RPMI7951 (cell line): ENCODE measurements at regions not wholly inside any gene's neighbourhood (a gene's known extent, or its start where the extent isn't known, plus 50 kb on each side); places are given as distances from the start of the nearest gene placed in this dataset.

Source experiments
- DNase-seq: peaks from one replicate; pipeline ENCODE4 v3.0.0-alpha.2; 2012; ENCODE audit warnings: low read depth

DNA sequence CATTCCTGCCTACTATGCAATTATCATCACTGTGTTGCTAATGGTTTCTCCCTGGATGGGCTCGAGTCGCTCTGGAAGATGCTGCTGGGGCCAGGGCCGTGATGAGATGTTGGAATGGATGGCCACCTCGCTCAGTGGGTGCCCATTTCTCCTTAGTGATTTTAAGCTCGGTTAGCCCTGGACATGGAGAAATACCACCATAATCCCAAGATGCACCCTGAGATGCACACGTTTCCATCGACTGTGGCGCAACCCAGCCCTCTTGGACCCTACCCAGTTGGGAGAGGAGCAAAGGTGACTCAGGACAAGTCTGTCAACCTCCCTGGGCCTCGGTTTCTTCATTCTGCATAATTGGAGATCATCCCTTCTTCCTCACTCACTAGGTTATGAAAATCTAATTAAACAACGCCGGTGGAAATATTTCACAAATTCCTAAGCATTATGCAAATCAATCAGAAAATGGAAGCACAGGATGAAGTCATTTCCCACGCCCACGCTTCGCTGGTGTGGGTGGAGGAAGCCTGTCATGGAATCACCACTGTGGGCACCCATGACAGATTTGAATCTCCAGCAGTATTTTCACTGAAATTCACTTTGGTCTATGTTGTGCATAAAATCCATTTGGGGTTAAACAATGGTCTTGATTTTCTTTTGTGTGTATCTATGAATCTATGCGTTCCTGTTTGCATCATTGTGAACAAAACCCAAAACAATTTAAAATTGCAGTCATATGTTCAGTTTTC, 195.2 kb downstream of the AXIN2 start:
- DNase-seq, result no peak

DNA sequence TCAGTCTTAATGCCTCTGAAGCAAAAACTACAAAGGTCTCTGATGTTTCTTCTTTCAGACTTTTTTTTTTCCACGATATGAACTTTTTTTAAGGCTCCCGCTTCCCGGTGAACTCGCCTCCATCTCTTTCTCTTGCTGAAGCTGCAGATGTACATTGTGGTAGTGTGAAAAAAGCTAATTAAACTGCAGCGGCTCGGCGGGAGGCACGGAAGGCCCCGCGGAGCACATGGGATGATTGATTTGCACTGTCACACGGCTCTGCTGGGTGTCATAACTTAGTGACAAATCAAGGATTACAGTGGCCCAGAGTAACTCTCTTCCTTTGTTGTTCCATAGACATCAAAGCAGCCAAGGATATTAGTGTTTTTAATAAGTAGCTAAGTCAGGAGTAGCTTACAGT, 196.3 kb downstream of the AXIN2 start:
- no peak for DNase-seq

DNA sequence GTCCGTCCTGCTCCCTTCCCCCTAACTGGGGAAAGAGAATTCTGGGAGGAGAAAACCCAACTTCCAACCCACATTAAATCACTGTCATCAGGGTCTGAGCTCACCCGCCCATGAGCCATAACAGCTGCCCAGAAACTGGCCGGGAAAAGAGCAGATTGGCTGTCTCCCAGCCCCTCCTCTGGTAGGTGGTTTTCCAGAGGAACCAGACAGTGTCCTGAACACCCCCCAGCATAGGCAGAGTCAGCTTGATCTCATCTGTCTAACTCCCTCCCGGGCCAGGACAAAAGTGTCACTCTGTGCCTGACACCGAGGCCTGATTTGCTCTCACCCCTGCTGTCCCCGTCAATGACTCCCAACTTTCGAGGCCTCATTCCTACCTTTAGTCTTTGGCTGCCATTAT, 197.0 kb downstream of the AXIN2 start:
- DNase-seq, result no peak

DNA sequence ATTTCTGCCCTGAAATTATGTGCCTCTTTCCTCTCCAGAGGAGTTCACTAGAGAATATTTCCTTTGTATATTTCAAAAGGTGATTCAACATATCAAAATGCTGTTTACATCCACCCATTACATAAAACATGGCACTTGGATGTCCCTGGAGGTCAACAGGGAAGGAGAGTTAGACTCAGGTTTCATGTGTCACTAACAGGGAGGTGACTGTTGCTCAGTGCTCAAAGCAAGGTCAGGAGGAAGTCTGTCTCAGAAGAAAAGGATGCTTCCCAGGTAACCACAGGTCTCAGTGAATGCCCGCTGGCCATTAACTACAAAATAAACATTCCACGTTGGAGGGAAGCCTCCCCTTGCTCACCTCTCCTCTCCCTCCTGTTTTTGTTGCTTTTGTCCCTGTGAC, 198.6 kb downstream of the AXIN2 start:
- DNase-seq, result peak; percentile 3

DNA sequence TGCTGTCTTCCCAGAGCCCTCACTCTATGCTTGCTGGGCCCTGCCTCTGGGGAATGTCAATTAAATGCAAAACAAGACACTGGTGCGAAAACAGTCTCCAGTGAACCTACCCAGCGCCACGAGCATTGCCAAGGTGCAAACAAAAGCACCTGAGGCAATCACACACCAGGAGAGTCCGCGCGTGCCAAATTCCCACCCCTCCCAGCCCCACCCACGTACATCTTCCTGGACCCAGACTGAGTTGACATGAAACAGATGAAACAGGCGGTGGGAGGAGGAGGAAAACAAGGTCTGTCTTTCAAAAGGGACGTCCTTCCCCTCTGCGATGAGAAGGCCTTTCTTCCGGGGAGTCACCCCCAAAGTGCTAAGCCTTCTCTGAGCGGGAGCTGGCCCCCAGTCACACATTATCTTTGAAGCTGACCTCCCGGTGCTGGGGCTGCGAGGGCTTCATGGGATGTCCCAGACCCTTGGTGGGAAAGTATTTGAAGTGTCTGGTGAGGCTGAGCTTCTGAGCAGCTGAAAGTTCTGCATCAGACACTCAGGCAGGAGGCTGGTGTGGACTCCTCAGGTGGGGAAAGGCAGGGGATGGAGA, 200.4 kb downstream of the AXIN2 start:
- no peak for DNase-seq

DNA sequence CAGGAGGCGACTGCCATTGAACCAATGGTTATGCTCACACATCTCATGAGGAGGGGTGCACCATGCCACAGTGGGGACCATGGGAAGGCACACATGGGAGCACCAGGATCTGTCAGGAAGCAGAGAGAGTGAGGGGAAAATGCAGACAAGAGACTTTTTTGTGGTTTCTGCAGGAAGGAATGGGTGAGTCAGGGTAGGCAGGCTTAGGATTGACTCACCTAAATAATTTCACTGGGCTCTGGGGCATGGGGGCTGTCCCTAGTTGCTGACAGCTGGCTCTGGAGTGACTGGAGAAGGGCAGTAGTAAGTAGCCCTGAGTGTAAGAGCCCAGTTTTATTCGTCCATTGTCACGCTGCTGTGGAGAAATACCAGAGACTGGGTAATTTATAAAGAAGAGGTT, 202.4 kb downstream of the AXIN2 start:
- DNase-seq, result peak; percentile 91

DNA sequence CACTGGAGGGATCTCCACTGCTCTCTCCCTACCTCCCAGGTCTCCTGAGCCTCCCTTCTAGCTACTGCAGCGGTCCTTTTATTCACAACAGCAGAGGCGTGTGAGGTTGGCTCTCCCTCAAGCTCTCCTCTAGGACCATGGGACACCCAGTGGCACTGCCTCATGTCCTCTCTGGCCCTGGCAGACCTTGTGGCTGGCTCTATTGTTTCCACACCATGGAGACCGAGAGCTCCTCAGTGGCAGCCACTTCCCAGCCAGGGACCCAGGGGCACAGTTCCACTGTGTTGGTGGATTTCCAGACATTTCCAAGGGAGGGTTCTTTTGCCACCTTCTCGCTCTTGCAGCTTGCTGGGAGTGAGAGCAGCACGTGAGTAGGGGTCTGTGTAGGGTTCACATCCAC, 204.9 kb downstream of the AXIN2 start:
- no peak for DNase-seq

DNA sequence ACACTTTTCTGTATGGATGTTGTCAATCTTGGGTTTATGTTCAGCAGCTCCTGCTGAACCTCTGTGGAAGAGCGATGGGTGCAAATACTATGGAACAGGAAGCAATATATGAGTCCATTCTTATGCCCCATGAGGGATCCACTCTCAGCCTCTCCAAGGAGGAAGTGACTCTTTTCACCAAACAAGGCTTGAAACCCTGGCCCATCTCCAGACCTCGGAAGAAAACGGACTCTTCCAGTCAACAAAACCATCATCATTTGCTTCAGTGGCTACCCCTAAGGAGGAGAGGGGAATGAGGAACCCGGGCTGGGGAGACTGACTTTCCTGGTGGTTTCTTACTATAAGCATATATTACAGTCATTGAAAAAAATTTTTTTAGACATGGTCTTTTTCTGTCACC, 206.2 kb downstream of the AXIN2 start:
- peak; percentile 23 for DNase-seq

DNA sequence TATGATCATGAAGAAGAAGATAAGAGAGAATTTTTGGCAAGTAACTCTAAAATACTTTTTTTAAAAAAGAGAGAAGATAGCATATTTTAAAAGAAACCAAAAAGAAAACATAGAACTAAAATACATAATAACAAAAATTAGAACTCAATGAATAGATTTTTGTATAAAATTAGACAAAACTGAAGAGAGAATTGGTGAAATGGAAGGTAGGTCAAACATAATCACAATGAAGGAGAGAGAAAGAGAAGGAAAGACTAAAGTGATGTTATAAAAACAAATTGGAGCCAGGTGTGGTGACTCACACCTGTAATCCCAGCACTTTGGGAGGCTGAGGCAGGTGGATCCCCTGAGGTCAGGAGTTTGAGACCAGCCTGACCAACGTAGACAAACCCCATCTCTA, 211.5 kb downstream of the AXIN2 start:
- DNase-seq, result no peak

DNA sequence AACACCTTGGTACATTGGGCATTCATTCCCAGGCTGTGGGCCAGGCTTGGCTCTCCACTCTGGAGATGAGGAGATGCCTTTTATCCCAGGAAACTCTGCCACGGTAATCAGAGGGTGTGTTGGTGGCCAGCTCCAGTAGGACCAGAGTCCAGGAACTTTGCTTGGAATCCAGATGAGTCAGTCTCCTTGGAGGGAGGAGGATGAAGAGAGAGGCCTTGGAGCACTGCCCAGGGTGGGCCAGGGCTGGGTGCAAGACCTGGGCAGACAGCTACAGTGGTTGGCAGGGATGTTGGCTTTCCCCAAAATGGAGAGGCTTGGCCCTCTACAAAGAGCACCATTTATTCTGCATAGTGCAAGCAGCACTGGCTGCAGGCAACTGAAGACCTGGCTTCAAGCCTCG, 209.0 kb downstream of the RGS9 start:
- DNase-seq, result peak; percentile 65

DNA sequence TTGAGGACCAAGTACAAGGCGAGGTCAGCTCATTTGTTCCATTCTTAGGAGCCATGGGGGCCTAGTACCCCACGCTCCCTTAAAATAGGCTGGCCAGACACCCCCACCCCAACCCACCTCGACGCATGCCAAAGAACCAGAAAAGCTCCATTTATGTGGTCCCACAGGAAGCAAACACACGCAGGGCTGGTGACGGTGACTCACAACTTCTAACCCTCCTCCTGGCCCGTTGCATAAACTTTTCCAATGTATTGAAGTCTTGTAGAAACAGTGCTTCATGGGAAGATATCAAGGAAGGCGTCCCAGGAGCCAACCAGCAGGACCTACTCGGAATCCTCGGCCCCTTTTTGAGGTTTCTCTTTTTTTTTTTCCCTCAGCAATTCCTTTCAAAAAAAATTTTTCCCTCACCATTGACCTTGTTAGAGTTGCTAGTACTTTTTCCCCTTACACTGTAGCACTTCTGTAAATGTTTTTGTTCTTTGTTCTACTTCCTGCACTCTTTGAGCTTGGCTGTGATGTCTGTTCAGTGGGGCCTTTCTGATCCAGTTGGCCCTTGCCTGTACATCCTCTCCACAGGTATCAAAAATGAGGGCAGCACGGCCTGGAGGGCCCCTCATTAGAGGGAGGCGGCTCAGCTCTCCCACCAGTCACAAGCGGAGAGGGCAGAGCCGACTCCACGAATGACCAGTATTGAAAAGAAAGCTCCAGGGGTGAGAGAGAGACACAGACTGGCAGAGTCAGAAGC, 208.3 kb downstream of the RGS9 start:
- DNase-seq, result peak; percentile 63

DNA sequence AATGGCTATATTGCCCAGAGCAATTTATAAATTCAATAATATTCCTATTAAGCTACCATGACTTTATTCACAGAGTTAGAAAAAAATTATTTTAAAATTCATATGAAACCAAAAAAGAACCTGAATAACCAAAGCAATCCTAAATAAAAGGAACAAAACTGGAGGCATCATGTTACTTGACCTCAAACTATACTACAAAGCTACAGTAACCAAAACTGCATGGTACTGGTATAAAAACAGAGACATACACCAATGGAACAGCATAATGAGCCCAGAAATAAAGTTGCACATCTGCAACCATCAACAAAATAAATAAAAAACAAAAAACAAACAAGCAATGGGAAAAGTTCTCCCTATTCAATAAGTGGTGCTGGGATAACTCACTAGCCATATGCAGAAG, 203.2 kb downstream of the RGS9 start:
- DNase-seq, result no peak

DNA sequence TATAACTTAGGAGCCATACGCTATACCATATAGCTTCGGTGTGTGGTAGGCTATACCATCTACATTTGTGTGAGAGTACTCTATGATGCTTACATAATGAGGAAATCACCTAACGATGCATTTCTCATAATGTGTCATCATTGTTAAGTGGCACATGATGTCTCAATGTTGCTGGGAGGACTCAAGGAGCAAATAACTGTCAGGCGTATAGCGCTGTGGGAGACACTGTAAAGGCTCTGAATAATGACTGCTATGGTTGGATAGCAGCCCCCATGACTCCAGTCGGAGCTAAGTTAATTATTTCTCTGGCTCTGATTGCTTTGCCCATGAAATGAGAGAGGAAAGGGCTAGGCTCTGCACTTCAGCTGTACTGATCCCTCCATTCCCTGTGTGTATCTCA, 197.2 kb downstream of the RGS9 start:
- DNase-seq, result no peak

DNA sequence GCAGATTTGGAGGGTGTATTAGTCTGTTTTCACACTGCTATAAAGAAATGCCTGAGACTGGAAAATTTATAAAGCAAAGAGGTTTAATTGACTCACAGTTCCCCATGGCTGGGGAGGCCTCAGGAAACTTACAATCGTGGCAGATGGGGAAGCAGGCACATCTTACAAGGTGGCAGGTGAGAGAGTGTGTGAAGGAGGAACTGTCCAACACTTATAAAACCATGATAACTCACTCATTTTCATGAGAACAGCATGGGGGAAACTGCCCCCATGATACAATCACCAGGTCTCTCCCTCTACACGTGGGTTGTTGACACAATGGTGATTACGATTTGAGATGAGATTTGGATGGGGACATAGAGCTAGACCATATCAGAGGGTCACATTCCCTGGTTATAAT, 195.6 kb downstream of the RGS9 start:
- no peak for DNase-seq

DNA sequence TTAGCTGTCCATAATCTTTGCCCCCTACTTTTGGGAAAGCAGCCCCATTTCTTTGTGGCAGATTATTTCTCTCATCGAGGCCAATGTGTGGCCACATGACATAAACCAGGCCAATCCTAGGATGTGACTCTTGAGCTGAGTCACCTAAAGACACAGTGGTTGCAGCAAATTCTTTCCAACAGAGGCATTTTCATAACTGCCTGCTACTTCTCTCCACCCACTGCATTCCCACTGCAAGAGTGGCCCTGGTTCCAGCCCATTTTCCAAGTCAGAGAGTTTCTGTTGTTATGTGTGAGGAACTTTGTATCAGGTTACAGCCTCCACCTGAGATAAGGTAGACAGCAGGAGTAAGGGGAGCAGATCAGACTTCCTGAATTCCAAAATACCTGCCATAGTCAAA, 195.2 kb downstream of the RGS9 start:
- peak; percentile 43 for DNase-seq

DNA sequence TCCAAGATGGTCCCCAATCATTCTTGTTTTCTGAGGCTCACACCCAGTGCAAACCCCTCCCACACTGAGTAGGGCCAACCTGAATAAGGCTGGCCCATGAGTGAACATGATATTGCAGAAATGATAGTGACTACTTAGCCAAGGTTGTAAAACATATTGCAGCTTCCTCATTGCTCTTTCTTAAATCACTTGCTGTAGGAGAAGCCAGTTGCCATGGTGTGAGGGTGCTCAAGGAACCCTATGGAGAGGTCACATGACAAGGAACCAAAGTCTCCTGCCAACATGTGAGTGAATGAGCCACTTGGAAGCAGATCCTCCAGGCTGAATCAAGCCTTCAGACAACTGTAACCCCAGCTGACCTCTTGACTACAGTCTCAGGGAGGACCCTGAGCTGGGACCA, 191.4 kb downstream of the RGS9 start:
- no peak for DNase-seq

DNA sequence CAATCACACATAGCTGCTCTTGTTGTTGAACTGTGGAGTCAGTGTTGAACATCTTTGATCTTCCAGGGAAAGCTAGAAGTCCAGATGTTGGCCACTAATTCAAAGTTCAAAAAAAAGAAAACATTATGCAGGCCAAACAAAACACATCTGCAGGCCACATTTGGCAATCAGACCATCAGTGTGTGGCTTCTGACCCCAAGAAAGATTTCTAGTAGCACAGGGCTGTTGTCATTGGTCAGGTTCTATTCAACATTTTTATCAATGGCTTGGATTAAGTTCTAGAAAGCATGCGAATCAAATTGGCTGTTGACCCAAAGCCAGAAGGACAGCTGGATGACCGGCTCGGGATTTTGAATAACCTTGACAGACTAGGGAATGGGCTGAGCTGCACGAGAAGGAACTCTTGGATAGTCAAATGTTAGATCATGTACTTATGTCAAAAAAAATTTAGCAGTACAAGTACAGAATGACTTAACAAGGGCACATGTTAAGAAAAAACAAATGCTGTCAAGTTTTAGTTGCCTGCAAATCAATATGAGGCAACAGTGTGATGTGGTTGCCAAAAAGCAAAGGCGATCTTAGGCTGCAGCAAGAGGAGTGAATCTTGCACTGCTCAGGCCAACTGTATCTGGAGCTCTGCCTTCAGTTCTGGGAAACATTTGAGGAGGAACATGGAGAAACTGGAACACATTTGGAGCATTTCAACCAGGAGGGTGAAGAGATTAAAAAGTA, 187.6 kb downstream of the RGS9 start:
- peak; percentile 30 for DNase-seq

DNA sequence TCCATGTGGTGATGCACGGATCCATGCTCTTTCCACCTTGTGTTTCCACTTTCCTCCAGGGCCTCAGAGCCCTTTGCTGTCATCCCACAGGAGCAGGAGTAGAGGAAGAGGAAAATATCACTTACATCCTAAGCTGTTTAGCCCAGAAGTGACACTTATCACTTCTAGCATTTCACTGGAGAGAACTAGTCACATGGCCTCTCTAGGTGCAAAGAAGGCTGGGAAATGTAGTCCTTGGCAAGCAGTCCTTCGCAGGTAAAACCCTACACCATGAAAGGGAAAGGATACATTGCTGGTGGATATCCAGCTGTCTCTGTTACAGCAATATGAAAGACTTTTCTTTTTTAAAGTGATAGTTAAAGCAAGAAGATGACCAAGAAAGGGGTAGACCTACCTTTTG, 185.9 kb downstream of the RGS9 start:
- no peak for DNase-seq

DNA sequence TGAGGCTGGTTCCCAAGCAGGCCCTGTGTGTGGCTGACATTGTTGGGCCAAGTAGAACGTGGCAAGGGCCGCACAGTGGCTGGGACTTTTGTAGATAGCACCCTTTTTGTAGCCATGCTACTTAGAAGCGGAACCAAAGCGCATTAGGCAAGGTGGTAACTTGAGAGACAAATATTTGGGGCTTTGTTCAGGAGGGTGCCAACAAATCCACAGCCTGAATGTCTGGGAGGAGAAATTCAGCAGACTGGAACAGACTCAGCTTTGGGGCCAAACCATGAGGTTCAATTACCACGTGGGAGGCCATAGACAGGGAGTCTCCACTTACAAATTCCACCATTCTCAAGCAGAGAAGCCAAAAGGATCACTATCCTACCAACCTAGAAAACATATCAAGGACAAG, 183.7 kb downstream of the RGS9 start:
- DNase-seq, result no peak

DNA sequence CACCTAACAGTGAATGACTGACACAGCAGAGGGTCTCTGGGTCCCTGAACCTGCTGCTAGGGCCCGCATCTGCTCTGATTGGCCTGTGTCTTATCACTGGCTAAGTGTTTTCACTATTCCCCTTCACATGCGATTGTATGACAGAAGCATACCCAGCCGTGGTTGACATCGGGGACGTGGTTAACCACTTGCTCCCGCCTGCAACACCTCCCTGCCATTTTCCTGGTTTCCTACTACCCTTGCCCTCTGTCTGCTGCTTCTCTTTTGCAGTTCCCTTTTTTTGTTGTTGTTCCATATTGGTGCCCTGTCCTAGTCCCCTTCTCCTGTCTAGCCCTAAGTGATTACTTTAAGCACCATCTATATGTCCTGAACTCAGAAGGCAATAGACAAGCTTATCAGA, 177.0 kb downstream of the RGS9 start:
- DNase-seq, result no peak

DNA sequence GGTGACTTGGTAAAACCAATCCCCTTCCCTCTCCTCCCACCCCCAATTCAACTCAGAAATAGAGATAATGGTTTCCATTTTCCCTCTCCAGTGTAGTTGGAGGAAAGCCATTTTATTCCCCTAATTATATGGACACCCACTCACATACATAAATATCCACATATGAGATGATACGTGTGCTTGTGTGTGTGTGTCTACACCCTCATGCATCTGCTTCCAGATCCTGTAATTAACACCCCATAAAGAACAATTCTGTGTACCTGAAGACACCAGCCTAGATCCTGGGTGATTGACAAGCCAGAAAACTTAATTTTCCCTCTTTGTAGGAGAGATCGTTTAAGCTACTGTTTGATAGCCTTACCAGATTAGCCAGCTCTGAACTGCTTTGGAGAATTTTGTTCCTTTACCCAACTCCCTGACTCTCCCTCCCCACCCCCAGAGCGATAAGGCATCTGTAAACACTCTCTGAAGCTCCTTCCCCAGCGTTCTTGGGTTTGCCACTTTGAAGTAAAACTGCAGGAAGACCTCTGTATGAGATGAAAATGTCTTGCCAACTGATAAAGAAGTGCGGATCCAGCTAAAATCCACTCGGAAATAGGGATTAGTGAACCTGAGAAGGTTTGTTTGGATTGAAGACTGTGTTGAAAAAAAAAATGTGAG, 175.7 kb downstream of the RGS9 start:
- no peak for DNase-seq

DNA sequence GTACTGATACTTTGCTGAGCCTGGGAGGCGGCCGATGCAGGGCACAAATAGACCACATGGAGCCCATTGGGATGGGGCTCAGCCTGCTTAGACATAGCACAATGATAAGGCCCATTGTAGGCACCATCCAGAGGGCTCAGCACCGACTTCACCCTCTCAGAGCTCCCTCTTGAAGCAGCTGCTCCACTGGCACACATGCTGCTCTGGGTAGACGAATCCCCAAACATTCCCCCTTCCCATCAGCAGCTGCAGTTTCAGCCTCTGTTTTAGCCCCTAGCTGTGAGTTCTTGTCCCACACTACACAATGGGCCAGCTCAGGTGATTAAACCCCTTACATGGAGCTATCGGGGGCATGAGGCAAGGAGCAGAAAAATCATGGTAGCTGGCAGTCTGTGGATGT, 174.1 kb downstream of the RGS9 start:
- DNase-seq, result no peak
